Progenitor cell of endocrine pancreas (in vitro differentiated cells): ENCODE measurements at regions not wholly inside any gene's neighbourhood (a gene's known extent, or its start where the extent isn't known, plus 50 kb on each side); places are given as distances from the start of the nearest gene placed in this dataset.

Experiments
- DNase-seq: peaks from one replicate; pipeline ENCODE4 v3.0.0; 2021; ENCODE audit warnings: low spot score; ENCODE audit not compliant: unreplicated experiment
- H3K27ac Mint-ChIP-seq: 2 replicates; pipeline ENCODE4 v1.8.0; 2021; ENCODE audit warnings: mild to moderate bottlenecking, moderate library complexity, mixed read lengths
- H3K27me3 Mint-ChIP-seq: 2 replicates; pipeline ENCODE4 v1.8.0; 2021; ENCODE audit warnings: mixed read lengths
- H3K36me3 Mint-ChIP-seq: 2 replicates; pipeline ENCODE4 v1.8.0; 2022; ENCODE audit warnings: mixed read lengths; ENCODE audit not compliant: insufficient read depth
- H3K4me1 Mint-ChIP-seq: 2 replicates; pipeline ENCODE4 v1.8.0; 2021; ENCODE audit warnings: low read depth, mixed read lengths
- H3K4me3 Mint-ChIP-seq: 2 replicates; pipeline ENCODE4 v1.8.0; 2021; ENCODE audit warnings: low read depth, mild to moderate bottlenecking, moderate library complexity, mixed read lengths
- H3K9me3 Mint-ChIP-seq: 2 replicates; pipeline ENCODE4 v1.8.0; 2021; ENCODE audit warnings: low read depth, mixed read lengths
- TF ChIP-seq, protein P1 (sequence below): fragments of 200-600 bp; sonication (generic); IDR thresholded peaks from one replicate; pipeline ENCODE4 v1.5.0; 2021; ENCODE audit warnings: antibody characterized with exemption, mild to moderate bottlenecking; ENCODE audit not compliant: unreplicated experiment

DNA sequence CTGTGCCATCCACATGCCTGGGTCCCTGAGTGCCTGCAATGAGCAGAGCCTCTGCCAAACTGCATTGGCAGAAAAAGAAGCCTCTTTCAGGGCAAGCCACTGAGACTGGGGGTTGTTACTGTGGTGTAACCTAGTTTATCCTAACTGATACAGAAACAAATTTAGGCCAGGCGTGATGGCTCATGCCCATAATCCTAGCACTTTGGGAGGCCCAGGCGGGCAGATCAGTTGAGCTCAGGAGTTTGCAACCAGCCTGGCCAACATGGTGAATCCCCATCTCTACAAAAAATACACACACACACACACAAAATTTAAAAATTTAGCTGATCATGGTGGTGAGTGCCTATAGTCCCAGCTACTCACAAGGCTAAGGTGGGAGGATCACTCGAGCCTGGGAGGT lies 221.6 kb downstream of the TBC1D2B start:
- TF ChIP-seq, protein P1, sequence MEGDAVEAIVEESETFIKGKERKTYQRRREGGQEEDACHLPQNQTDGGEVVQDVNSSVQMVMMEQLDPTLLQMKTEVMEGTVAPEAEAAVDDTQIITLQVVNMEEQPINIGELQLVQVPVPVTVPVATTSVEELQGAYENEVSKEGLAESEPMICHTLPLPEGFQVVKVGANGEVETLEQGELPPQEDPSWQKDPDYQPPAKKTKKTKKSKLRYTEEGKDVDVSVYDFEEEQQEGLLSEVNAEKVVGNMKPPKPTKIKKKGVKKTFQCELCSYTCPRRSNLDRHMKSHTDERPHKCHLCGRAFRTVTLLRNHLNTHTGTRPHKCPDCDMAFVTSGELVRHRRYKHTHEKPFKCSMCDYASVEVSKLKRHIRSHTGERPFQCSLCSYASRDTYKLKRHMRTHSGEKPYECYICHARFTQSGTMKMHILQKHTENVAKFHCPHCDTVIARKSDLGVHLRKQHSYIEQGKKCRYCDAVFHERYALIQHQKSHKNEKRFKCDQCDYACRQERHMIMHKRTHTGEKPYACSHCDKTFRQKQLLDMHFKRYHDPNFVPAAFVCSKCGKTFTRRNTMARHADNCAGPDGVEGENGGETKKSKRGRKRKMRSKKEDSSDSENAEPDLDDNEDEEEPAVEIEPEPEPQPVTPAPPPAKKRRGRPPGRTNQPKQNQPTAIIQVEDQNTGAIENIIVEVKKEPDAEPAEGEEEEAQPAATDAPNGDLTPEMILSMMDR: no peak
- no peaks in the 10 kb centered on the region for H3K9me3 Mint-ChIP-seq
- no peak overlapping the region for H3K27ac Mint-ChIP-seq
- H3K27me3 Mint-ChIP-seq: peaks cover 10% of the 10 kb centered on the region
- no peaks in the 10 kb centered on the region for H3K36me3 Mint-ChIP-seq
- DNase-seq: no peak
- H3K4me1 Mint-ChIP-seq: peaks cover 14% of the 10 kb centered on the region
- no peak overlapping the region for H3K4me3 Mint-ChIP-seq

DNA sequence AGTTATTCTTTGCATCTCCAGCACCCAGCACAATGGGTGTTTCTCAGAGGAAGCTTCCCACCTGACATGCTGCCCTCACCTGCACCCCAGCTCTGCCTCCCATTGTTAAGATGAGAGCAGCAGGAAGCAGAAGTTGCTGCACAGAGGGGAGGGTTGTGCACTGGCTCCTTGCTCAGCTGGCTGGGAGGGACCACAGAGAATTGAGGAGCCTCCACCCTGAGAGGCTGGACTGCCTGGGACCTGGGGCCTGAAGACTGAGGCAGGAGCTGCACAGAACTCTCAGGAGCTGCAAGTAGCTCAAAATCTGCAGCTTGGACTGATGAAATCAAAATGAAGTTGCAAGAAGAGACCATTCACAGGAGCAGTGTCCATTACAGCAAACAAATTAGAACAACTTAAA lies 222.3 kb upstream of the LINGO1 start:
- Mint-ChIP-seq H3K4me3 (no peak overlapping the region), H3K9me3 (peaks cover 1% of the 10 kb centered on the region), H3K4me1 (peaks cover 14% of the 10 kb centered on the region), H3K27me3 (peaks cover 10% of the 10 kb centered on the region), H3K36me3 (no peaks in the 10 kb centered on the region), H3K27ac (no peak overlapping the region)
- TF ChIP-seq, protein P1: no peak
- DNase-seq: no peak

DNA sequence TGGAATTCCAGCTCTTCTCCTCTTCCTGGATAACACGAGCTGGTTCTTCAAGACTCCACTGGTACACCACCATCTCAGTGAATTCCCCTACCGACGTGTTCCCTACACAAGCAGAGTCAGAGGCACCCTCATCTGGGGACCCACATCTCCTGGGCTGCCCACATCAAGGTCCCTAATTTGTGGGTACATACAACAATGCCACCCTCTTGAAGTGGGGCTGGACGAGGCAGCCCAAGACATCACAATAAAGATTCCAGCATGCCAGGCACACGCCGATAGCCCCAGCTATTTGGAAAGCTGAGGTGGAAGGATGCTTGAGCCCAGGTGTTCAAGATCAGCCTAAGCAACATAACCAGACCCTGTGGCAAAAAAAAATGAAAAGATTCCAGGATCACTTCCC lies 221.2 kb upstream of the LINGO1 start:
- Mint-ChIP-seq H3K4me1 (peaks cover 13% of the 10 kb centered on the region), H3K27ac (no peak overlapping the region), H3K4me3 (no peak overlapping the region), H3K36me3 (peaks cover 1% of the 10 kb centered on the region), H3K9me3 (peaks cover 5% of the 10 kb centered on the region), H3K27me3 (peaks cover 8% of the 10 kb centered on the region)
- TF ChIP-seq, protein P1: no peak
- DNase-seq: no peak

DNA sequence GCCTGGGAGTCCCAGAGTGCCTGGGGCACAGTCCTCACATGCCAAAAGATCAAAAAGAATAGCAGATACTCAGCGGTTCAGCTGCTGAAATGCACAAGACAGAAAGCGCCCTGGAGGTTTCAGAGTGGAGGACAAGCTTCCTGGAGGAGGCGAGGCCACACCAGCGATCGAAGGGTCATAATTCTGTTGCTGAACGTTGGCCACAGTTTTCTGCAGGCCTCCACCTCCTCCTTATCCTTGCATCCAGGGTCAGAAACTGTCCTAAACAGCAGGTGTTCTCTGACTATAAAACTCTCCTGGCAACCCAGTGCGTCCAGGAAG lies 220.3 kb upstream of the LINGO1 start:
- Mint-ChIP-seq H3K36me3 (peaks cover 1% of the 10 kb centered on the region), H3K27ac (no peak overlapping the region), H3K4me3 (no peak overlapping the region), H3K4me1 (peaks cover 14% of the 10 kb centered on the region), H3K27me3 (peaks cover 6% of the 10 kb centered on the region), H3K9me3 (peaks cover 6% of the 10 kb centered on the region)
- no peak for DNase-seq
- TF ChIP-seq, protein P1: no peak

DNA sequence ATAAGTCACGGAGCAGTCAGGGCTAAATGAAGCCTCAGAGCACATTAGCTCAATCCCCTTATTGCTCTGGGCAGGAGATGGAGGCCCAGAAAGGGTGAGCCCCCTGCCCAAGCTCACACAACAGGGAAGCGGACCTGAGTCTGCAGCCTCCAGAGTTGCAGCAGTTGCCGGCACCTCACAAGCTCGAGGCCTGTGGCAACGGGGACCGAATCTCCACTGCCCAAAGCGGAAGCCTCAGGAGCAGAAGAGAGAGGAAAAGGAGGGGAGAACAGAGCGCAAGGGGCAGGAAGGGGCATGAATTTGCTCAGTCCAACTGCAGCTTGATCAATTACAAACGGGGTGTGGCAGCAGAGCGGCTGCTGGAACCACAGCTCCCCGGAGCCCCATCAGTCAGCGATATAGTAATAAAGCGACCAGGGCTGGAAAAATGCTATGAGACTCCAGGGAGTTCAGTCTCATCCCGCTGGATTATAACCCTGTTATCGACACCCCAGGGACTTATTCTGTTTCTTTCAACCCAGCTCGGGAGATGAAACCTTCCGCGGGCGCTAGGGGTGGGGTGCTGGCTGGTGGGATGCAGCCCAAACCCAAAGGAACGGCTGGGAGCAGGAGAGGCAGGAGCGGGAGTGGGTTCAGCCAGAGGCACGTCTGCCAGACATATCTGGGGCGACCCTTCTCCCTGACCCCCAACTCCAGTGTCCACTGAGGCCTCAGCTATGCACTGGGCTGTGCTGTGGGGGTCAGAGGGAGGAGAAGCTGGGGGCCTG lies 219.7 kb upstream of the LINGO1 start:
- Mint-ChIP-seq H3K36me3 (peaks cover 1% of the 10 kb centered on the region), H3K27ac (no peak overlapping the region), H3K4me1 (peaks cover 17% of the 10 kb centered on the region), H3K27me3 (peaks cover 6% of the 10 kb centered on the region), H3K4me3 (no peak overlapping the region), H3K9me3 (peaks cover 6% of the 10 kb centered on the region)
- TF ChIP-seq, protein P1: no peak
- no peak for DNase-seq
